ENCODE measurements at regions not wholly inside any gene's neighbourhood (a gene's known extent, or its start where the extent isn't known, plus 50 kb on each side); places are given as distances from the start of the nearest gene placed in this dataset.

- TF ChIP-seq ZNF592 (IDR thresholded peaks at IDR 0.05) (no peak), EP300 (IDR thresholded peaks at IDR 0.05; ENCODE audit: borderline replicate concordance in 1 of 2, control insufficient read depth in 1 of 2, low read depth in 2 of 2, low read length in 2 of 2) (no peak), CEBPZ (IDR thresholded peaks at IDR 0.05; ENCODE audit: low read depth, low read length) (no peak), TBL1XR1 (IDR thresholded peaks at IDR 0.05; ENCODE audit: low read depth, low read length) (no peak), ZBTB33 (IDR thresholded peaks at IDR 0.05) (no peak), SUPT20H (IDR thresholded peaks at IDR 0.05; ENCODE audit: borderline replicate concordance, control insufficient read depth, low read depth, low read length) (no peak), SUZ12 (IDR thresholded peaks at IDR 0.05; ENCODE audit: unreplicated experiment) (no peak), EZH2 (IDR thresholded peaks at IDR 0.05; ENCODE audit: borderline replicate concordance, control insufficient read depth, low read depth, low read length) (no peak)
Measured at GRCh38 chr7:32214913-32215312, 144.7 kb upstream of the PDE1C start (continued).
